ENCODE measurements at regions not wholly inside any gene's neighbourhood (a gene's known extent, or its start where the extent isn't known, plus 50 kb on each side); places are given as distances from the start of the nearest gene placed in this dataset.
"Not testable (repeated sequence)": the region's sequence is repeated elsewhere in the genome, so short reads cannot be mapped to it uniquely, and the experiment has no call there.

DNA sequence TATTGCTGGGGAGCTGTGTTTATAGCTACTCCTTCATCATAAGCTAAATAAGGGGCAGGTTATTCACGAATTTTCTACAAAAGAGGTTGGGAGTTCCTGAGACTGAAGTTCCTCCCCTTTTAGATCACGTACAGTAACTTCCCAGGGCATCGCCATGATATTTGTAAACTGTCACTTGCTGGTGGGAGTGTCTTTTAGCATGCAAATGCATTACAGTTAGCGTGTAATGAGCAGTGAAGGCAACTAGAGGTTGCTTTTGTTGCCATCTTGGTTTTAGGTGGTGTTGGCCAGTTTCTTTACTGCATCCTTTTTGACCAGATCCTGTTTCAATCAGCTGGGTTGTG is 64.4 kb downstream of the IL12A start:
- TF ChIP-seq, protein P1, sequence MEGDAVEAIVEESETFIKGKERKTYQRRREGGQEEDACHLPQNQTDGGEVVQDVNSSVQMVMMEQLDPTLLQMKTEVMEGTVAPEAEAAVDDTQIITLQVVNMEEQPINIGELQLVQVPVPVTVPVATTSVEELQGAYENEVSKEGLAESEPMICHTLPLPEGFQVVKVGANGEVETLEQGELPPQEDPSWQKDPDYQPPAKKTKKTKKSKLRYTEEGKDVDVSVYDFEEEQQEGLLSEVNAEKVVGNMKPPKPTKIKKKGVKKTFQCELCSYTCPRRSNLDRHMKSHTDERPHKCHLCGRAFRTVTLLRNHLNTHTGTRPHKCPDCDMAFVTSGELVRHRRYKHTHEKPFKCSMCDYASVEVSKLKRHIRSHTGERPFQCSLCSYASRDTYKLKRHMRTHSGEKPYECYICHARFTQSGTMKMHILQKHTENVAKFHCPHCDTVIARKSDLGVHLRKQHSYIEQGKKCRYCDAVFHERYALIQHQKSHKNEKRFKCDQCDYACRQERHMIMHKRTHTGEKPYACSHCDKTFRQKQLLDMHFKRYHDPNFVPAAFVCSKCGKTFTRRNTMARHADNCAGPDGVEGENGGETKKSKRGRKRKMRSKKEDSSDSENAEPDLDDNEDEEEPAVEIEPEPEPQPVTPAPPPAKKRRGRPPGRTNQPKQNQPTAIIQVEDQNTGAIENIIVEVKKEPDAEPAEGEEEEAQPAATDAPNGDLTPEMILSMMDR (IDR thresholded peaks at IDR 0.05): no peak
- no peaks in the 10 kb centered on the region for H3K9me3 Mint-ChIP-seq
- peaks cover 13% of the 10 kb centered on the region for H3K4me1 Mint-ChIP-seq (ENCODE audit: low read depth)
- H3K36me3 Mint-ChIP-seq (ENCODE audit: low read depth): no peaks in the 10 kb centered on the region
- peaks cover 6% of the 10 kb centered on the region for H3K27me3 Mint-ChIP-seq (ENCODE audit: insufficient read depth)
- no peak for DNase-seq
- peak overlapping the region; percentile 44 for H3K4me3 Mint-ChIP-seq
- H3K27ac Mint-ChIP-seq: no peak overlapping the region

DNA sequence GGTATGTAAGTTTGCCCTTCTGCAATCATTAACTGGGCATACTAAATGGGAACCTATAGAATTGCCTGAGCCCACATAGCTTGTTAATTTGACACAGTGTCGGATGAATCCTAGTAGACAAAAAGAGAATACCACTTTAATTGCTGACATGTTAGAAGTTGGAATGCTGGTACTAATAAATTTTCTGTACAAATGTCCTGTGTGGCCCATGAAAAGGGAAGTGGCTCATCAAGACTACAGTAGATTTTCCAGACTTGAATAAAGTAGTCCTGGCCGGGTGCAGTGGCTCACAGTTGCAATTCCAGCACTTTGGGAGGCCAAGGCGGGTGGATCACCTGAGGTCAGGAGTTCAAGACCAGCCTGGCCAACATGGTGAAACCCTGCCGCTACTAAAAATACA is 66.2 kb downstream of the IL12A start:
- H3K9me3 Mint-ChIP-seq; H3K36me3 Mint-ChIP-seq (ENCODE audit: low read depth); DNase-seq; H3K4me3 Mint-ChIP-seq; H3K27ac Mint-ChIP-seq; H3K27me3 Mint-ChIP-seq (ENCODE audit: insufficient read depth): not testable (repeated sequence)
- peaks cover 13% of the 10 kb centered on the region for H3K4me1 Mint-ChIP-seq (ENCODE audit: low read depth)

DNA sequence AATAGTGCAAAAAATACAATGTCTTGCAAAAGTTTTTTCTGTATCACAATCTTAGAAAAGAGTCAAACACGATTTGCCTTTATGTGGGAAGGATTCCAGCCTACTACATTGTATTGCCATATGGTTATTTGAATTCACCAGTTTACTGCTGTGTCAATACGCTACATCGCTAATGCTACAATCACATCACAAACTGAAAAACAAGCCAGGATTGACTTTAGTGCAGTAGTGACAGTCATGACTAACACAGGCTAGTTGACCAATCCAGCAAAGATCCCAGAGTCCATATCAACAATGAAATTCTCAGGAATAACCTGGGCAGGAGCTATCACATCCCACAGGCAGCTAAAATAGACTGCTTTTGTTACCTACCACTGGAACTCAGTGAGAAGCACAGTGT is 67.0 kb downstream of the IL12A start:
- Mint-ChIP-seq H3K27ac (no peak overlapping the region), H3K4me1 (ENCODE audit: low read depth) (peaks cover 13% of the 10 kb centered on the region), H3K36me3 (ENCODE audit: low read depth) (no peaks in the 10 kb centered on the region), H3K9me3 (no peaks in the 10 kb centered on the region), H3K4me3 (no peak overlapping the region), H3K27me3 (ENCODE audit: insufficient read depth) (peaks cover 8% of the 10 kb centered on the region)
- TF ChIP-seq, protein P1 (IDR thresholded peaks at IDR 0.05): no peak
- no peak for DNase-seq

DNA sequence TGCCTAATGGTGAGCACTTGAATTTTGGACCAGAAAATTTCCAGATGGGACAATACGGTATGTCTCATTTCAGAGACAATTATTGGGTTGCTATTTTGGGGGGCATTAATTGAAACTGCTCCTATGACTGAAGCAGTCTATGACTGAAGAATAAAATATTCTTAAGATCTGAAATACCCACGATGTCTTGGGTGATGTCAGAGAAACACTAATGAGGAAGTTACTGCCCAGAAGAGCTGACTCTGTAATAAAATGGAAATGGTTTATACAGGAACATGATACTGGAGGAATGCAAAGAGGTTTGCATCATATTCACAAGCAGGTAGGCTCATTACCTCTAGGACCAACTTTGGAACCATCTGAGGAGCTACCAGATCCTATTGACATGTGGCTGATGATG is 68.7 kb downstream of the IL12A start:
- peaks cover 9% of the 10 kb centered on the region for H3K4me1 Mint-ChIP-seq (ENCODE audit: low read depth)

DNA sequence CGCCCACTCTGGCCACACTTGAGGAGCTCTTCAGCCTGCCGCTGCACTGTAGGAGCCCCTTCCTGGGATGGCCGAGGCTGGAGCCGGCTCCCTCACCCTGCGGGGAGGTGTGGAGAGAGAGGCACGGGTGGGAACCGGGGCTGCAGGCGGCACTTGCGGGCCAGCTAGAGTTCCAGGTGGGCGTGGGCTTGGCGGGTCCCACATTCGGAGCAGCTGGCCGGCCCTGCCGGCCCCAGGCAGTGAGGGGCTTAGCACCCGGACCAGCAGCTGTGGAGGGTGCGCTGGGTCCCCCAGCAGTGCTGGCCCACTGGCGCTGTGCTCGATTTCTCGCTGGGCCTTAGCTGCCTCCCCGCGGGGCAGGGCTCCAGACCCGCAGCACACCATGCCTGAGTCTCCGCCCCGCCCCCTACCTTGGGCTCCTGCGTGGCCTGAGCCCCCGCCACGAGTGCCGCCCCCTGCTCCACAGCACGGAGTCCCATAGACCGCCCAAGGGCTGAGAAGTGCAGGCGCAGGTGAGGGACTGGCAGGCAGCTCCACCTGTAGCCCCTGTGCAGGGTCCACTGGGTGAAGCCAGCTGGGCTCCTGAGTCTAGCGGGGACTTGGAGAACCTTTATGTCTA is 71.9 kb downstream of the IL12A start:
- H3K4me3 Mint-ChIP-seq: no peak overlapping the region
- TF ChIP-seq, protein P1 (IDR thresholded peaks at IDR 0.05): no peak
- peaks cover 3% of the 10 kb centered on the region for H3K27me3 Mint-ChIP-seq (ENCODE audit: insufficient read depth)
- no peaks in the 10 kb centered on the region for H3K4me1 Mint-ChIP-seq (ENCODE audit: low read depth)
- H3K36me3 Mint-ChIP-seq (ENCODE audit: low read depth): peaks cover 6% of the 10 kb centered on the region; the same call in 1 of the 2 replicates
- H3K9me3 Mint-ChIP-seq: no peaks in the 10 kb centered on the region; the same call in 1 of the 2 replicates
- DNase-seq: no peak
- no peak overlapping the region for H3K27ac Mint-ChIP-seq

More for the DNA sequence above, 68.7 kb downstream of the IL12A start:
- no peak overlapping the region for H3K4me3 Mint-ChIP-seq
- H3K36me3 Mint-ChIP-seq (ENCODE audit: low read depth): peaks cover 6% of the 10 kb centered on the region; the same call in 1 of the 2 replicates
- DNase-seq: no peak
- peaks cover 8% of the 10 kb centered on the region for H3K27me3 Mint-ChIP-seq (ENCODE audit: insufficient read depth)
- TF ChIP-seq, protein P1 (IDR thresholded peaks at IDR 0.05): no peak
- no peak overlapping the region for H3K27ac Mint-ChIP-seq
- H3K9me3 Mint-ChIP-seq: no peaks in the 10 kb centered on the region; the same call in 1 of the 2 replicates

DNA sequence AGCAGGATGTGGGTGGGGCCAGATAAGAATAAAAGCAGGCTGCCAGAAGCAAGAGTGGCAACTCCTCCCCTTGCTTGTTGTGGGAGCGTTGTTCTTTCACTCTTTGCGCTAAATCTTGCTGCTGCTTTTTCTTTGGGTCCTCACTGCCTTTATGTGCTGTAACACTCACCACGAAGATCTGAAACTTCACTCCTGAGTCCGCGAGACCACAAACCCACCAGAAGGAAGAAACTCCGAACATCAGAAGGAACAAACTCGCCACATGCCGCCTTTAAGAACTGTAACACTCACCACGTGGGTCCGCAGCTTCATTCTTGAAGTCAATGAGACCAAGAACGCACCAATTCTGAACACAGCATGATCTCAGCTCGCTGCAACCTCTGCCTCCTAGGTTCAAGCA is 72.9 kb downstream of the IL12A start:
- H3K4me1 Mint-ChIP-seq (ENCODE audit: low read depth): no peaks in the 10 kb centered on the region
- H3K4me3 Mint-ChIP-seq: no peak overlapping the region
- H3K36me3 Mint-ChIP-seq (ENCODE audit: low read depth): peaks cover 6% of the 10 kb centered on the region; the same call in 1 of the 2 replicates
- H3K9me3 Mint-ChIP-seq: no peaks in the 10 kb centered on the region; the same call in 1 of the 2 replicates
- TF ChIP-seq, protein P1 (IDR thresholded peaks at IDR 0.05): no peak
- no peak for DNase-seq
- H3K27ac Mint-ChIP-seq: no peak overlapping the region
- peaks cover 6% of the 10 kb centered on the region for H3K27me3 Mint-ChIP-seq (ENCODE audit: insufficient read depth)
